ENCODE measurements at regions not wholly inside any gene's neighbourhood (a gene's known extent, or its start where the extent isn't known, plus 50 kb on each side); places are given as distances from the start of the nearest gene placed in this dataset.

DNA sequence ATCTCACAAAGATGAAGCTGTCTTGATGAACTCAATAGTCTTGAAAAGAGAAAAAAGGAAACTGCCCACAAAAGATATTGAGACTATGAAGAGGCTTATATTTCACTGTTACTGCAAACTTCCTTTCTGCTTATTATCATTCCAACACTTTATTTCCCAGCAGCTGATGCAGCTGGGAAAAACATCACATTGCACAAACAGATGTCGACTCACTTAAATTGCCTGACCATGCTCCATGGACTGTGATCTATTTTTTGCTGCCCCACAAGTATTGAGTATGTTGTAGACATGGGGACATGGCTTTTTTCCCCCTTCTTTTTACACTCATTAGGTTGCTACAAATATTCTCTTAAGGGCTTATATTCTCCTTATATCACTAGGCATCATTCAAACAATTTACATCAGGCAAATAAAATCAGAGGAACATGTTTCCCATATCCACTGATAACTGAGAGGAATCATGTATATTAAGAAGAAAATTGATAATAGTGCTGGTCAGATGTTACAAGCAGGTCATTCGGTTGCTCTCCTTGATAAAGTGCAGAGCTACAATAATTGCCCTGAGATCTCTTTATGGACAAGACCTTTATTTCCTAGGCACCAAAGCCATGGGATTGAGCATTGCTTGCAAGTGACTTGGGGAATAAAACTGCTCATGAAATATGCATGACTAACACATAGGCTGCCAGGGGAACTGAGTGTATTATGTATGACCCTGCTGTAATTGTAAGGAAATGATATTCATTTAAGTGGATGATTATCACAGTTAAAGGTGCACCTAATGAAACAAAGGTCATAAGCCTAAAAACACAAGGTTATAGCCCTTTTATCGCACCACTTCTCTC lies 509.9 kb downstream of the ZNF608 start:
- H3K27ac ChIP-seq, result no peak overlapping the region
- no peak for TF ChIP-seq ZFX (IDR thresholded peaks at IDR 0.05)
- TF ChIP-seq, protein P1, sequence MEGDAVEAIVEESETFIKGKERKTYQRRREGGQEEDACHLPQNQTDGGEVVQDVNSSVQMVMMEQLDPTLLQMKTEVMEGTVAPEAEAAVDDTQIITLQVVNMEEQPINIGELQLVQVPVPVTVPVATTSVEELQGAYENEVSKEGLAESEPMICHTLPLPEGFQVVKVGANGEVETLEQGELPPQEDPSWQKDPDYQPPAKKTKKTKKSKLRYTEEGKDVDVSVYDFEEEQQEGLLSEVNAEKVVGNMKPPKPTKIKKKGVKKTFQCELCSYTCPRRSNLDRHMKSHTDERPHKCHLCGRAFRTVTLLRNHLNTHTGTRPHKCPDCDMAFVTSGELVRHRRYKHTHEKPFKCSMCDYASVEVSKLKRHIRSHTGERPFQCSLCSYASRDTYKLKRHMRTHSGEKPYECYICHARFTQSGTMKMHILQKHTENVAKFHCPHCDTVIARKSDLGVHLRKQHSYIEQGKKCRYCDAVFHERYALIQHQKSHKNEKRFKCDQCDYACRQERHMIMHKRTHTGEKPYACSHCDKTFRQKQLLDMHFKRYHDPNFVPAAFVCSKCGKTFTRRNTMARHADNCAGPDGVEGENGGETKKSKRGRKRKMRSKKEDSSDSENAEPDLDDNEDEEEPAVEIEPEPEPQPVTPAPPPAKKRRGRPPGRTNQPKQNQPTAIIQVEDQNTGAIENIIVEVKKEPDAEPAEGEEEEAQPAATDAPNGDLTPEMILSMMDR (conservative IDR thresholded peaks at IDR 0.05), result no peak

DNA sequence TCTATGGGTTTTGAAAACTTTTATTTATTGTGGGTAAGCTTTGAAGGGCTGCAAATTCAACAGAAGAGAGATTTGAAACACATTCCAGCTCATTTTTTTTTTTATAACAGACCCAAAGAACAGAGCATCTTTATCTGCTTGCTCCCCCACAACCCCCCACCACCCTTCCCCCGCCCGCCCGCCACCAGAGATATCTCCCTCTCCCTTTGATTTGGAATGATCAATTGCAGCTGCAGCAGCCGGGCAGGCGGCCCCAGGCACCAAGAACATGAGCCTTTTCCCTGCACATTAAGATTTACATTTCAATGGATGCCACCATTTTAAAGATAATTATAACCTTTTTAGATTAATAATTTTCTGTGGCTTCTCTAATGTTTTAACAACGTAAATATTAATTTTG lies 510.9 kb downstream of the ZNF608 start:
- TF ChIP-seq, protein P1 (conservative IDR thresholded peaks at IDR 0.05), result no peak
- no peak for TF ChIP-seq ZFX (IDR thresholded peaks at IDR 0.05)
- H3K27ac ChIP-seq, result no peak overlapping the region

DNA sequence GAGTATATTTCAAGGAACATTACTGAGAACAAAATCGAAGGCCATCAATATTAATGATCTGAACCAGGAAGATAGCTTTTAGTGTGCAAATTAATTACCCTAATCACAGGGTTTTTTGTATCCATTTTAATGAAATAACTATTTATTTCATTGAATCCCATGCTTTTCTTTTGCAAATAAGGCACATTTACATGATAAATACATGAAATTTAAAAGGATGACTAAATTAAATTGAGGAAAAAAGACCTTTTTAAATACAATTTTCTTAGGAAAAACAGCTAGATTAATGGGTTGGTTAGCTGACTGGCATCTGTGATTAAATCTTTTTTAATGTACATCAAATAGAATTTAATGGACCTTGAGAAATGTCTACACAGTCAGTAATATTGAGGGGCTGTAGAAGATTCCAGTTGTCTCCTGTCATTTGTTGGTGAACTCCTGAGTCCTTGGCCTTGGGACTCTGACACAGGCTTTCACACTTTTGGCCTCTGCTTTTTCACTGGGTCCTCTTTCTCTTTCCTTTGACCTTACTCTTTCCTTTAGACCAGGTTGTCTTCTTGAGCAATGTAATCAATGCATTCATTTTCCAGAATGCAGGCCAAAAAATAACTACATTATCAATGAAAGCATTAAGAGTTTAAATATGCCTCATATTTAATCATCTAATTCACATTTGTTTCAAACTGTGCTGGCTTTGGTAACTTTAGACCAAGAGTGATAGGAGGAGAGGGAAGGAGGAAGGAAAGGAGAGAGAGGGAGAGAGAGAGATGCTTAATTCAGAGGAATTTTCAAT lies 511.5 kb downstream of the ZNF608 start:
- TF ChIP-seq, protein P1 (conservative IDR thresholded peaks at IDR 0.05), result no peak
- TF ChIP-seq ZFX (IDR thresholded peaks at IDR 0.05), result no peak
- no peak overlapping the region for H3K27ac ChIP-seq

DNA sequence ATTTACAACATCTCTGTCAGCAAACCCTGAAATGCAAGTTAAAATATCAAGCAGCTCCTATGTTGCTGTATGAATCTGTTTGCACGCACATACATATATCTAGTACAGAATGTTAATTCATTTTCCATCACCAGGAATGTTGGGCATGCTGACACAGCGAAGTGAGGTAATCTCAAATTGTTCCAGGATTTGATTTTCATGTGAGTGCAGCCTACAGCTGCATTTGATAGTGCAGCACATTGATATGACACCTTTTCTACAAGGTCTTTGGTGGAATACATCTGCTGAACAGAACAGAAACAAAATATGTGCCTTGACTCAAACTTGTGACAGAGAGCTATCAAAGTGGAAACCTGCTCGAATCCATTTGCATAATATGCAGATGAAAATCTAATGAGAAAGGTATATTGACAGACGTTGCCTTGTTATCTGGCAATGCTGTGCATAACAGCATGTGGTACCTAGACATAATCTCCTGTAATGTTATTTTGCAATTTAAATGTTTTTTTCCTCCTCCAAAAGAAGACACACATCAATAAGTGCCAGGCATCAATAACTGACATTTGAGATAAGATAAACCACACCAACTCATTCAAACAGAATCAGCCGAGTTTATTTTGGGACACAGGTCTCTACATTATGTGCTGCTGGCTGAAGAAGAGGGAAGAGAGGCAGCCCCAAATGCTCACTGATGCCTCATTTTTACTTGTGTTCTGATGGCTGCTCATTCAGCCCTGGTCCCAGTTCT lies 512.2 kb downstream of the ZNF608 start:
- H3K27ac ChIP-seq, result no peak overlapping the region
- TF ChIP-seq, protein P1 (conservative IDR thresholded peaks at IDR 0.05), result no peak
- TF ChIP-seq ZFX (IDR thresholded peaks at IDR 0.05), result no peak

DNA sequence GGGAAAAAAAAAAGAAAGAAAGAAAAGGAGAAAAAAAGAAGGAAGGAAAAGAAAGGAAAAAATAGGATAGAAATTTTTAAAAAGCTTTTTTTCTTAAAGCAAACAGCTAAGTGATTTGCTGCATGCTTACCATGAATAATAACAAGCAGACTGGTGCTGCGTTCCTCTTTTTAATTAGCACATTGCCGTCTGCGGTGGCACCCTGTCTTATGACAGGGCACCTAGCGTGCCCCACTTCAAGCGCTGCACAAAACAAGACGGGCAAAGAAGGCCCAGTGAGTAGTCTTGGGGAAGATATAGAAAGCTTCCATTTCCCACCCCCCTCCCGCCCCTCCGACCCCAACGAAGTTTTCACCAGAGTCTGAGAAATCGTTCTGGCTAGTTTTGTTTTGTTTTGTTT lies 513.9 kb downstream of the ZNF608 start:
- no peak for TF ChIP-seq ZFX (IDR thresholded peaks at IDR 0.05)
- no peak overlapping the region for H3K27ac ChIP-seq

DNA sequence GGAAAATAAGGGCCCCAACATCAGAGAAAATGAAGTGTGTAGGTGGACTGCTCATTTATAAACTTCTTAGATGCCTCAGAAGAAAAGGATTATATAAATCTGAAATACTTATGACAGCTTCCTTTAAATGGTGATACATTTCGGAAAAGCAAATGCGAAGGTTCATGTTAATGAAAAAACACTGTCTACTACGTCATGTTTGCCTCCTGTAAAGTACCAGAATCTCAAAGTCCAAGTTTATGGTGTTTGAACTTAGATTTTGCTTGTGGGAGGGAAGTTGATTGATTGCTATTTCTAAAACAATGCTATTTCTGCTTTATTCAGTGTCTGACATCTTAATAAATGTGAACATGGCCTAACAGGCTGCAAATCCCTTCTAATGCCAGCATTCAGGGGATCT lies 514.6 kb downstream of the ZNF608 start:
- TF ChIP-seq, protein P1 (conservative IDR thresholded peaks at IDR 0.05), result no peak
- no peak for TF ChIP-seq ZFX (IDR thresholded peaks at IDR 0.05)
- no peak overlapping the region for H3K27ac ChIP-seq

DNA sequence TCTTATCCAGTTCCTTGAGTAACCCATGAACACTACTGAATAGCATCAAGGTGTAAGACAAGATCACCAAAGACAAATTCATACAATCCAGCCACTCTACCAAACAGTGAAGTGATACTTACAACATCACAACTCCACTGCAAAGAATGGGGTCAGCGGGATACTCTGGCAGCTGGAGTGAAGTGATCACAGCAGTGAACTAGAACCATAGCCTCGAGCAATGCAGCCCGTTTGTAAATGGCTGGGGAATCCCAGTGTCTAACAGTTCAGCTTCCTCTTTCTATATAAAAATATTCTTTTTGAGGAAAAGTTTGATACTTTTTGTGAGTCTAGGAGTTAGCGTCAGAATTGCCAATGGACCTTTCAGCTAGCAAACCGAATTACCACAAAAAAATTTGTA lies 515.2 kb downstream of the ZNF608 start:
- TF ChIP-seq ZFX (IDR thresholded peaks at IDR 0.05), result no peak
- H3K27ac ChIP-seq, result no peak overlapping the region

DNA sequence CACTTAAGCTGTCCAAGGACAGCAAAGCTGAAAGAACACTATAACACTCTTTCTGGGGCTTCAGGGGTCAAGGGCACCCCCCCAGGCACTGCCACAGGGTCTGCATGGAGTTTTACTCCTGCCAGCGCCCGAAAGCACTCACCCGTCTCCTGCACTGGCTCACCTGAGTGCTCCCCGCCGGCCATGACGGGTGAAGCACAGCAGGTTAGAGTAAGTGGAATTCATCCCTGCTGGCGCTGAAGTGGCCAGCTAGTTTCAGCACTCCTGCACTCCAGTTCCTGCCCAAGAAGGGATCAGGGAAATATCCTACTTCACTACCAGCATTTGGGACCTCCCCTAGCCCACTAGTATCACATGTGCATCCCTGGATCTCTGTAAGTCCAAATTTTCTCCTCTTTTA lies 516.0 kb downstream of the ZNF608 start:
- no peak overlapping the region for H3K27ac ChIP-seq
- TF ChIP-seq, protein P1 (conservative IDR thresholded peaks at IDR 0.05), result no peak
- no peak for TF ChIP-seq ZFX (IDR thresholded peaks at IDR 0.05)
